Activated CD4-positive, alpha-beta T cell treated with anti-CD3 and anti-CD28 coated beads, Interleukin-2, amount 50 U/mL, for 48 hours (primary cell): ENCODE measurements at regions not wholly inside any gene's neighbourhood (a gene's known extent, or its start where the extent isn't known, plus 50 kb on each side); places are given as distances from the start of the nearest gene placed in this dataset.
"Not testable (repeated sequence)": the region's sequence is repeated elsewhere in the genome, so short reads cannot be mapped to it uniquely, and the experiment has no call there.

Source experiments
- DNase-seq, 2 experiments: peaks; one replicate each; pipeline ENCODE4 v3.0.0-alpha.2; 2020

DNA sequence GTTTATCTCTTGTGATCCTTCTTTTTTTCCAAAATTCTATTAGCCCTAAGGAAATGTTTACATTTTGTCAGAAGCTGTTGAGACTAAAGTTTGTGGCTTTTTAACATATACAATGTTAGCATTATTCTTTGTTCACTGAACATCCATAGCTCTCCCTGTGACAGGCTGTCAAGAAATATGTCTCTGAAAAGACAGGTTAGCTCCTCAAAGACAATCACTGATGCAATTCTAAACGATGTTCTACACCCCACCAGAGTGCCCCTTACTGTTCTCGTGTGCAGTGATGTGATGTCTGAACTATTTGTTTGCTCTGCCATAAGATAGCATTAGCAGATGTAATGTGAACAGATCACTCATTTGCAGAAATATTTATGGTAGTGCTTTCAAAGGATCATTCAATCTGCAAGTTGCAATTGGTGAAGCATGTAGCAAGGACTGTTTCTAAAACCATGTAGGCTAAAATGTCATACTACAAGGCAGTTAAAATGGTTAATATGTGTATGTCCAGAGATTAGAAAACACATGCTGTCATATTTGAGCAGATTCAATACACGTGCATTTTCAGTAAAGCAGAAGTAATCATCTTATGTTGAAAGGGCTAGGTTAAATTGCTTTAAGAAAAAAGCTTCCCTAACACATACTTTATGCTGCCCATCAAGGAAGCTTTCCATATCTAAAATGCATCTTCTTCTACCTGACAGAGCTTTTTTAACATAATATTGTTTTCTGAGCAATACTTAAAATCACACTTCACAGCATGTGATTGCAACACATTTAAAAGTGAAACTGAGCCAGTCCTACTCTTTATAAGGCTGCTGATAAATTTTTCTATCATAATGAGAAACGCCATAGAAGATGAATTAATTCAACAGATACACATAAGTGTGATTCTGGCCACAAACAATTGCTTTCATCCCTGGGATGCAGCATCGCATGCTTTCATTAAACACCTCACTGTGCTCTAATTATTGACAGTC lies 285.7 kb upstream of the UBE2E3 start:
- DNase-seq: no peak

DNA sequence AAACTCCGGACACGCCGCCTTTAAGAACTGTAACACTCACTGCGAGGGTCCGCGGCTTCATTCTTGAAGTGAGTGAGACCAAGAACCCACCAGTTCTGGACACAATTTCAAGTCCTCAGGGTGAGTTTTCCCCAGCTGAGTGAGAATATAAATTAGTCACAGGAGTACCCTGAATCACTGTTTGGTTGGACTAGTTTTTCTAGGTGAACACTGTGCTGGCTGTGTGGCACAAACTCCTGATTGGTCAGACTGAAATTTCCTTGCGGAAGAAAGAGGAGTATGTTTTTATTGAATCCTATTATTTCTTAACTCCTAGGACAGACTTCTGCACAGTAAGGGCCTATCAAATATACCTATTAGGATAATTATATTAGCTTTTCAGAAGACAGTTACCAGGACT lies 288.1 kb upstream of the UBE2E3 start:
- no peak for DNase-seq

DNA sequence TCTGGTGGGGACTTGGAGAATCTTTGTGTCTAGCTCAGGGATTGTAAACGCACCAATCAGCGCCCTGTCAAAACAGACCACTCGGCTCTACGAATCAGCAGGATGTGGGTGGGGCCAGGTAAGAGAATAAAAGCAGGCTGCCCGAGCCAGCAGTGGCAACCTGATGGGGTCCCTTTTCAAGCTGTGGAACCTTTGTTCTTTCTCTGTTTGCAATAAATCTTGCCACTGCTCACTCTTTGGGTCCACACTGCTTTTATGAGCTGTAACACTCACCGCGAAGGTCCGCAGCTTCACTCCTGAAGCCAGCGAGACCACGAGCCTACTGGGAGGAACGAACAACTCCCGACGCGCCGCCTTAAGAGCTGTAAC lies 288.6 kb upstream of the UBE2E3 start:
- not testable (repeated sequence) for DNase-seq

DNA sequence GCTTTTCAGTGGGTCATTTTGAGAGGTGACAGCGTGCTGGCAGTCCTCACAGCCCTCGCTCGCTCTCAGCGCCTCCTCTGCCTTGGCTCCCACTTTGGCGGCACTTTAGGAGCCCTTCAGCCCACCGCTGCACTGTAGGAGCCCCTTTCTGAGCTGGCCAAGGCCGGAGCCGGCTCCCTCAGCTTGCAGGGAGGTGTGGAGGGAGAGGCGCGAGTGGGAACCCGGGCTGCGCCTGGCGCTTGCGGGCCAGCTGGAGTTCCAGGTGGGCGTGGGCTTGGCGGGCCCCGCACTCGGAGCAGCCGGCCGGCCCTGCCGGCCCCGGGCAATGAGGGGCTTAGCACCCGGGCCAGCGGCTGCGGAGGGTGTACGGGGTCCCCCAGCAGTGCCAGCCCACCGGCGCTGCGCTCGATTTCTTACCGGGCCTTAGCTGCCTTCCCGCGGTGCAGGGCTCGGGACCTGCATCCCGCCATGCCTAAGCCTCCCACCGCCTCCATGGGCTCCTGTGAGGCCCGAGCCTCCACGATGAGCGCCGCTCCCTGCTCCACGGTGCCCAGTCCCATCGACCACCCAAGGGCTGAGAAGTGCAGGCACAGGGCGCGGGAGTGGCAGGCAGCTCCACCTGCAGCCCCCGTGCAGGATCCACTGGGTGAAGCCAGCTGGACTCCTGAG lies 289.1 kb upstream of the UBE2E3 start:
- not testable (repeated sequence) for DNase-seq

DNA sequence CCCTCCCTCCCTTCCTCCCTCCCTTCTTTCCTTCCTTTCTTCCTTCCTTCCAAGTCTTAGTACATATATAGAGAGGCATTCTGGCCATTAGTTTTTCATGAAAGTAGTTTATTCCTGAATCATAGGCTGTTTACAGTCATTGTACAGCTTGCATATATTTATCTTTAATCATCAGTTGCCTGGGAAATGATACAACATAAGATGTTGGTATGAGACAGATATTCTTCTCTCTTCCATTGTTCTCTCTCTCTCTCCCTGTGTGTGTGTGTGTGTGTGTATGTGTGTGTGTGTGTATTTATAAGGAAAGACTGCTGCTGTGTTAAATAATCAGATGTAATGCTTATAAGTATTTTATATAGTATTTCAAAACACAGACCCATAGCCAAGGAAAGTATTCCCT lies 289.8 kb upstream of the UBE2E3 start:
- DNase-seq: no peak

DNA sequence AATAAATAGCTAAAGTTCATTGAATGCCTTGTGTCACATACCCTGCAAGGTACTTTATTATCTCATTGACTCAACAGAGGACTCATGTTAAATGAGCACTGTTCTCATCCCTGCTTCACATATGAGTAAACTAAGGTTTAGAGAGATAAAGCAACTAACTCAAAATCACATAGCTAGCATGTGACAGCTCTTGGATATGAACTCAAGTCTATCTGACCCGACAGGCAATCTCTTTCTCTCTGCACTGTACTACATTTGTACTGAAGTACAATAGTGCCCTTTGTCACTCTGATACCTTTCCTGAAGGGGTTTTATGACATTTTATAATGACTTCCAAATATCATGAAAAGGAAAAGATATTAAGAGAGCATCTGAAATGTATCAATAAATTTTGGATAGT lies 297.5 kb upstream of the UBE2E3 start:
- DNase-seq: no peak

DNA sequence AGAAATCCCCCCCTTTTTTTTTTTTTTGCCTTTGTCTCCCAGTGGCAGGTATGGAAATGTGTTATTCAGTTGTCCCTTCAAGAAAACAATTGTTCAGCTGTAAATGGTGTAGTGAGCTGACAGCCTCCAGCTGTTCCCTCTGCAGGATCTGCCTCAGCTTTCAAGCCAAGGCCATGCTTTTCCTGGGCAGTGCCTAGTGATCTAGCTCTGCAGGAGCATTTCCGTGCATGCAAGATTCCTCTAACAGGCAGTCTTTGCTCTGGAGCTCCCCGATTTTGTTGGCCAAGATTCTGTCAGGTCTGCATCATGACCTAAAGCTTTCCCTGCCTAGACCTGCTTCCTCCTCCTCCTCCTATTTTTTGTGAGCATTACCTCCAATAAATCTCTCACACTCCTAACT lies 300.7 kb upstream of the UBE2E3 start:
- DNase-seq: no peak

DNA sequence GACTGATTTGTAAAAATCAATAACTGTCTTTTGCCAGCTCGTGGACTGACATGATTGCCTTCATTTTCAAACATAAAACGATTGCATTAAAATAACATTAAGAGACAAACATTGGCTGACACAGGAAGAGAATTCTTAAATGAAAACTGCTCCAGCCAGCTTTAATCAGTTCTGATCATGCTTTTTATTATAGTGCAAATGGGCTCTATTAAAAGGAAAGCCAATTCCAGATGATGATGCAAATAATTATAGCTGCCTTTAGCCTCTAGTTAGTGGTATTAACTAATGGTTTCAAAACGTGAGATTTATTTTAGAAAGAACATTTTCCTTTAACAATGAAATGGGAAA lies 301.8 kb upstream of the UBE2E3 start:
- DNase-seq: no peak

DNA sequence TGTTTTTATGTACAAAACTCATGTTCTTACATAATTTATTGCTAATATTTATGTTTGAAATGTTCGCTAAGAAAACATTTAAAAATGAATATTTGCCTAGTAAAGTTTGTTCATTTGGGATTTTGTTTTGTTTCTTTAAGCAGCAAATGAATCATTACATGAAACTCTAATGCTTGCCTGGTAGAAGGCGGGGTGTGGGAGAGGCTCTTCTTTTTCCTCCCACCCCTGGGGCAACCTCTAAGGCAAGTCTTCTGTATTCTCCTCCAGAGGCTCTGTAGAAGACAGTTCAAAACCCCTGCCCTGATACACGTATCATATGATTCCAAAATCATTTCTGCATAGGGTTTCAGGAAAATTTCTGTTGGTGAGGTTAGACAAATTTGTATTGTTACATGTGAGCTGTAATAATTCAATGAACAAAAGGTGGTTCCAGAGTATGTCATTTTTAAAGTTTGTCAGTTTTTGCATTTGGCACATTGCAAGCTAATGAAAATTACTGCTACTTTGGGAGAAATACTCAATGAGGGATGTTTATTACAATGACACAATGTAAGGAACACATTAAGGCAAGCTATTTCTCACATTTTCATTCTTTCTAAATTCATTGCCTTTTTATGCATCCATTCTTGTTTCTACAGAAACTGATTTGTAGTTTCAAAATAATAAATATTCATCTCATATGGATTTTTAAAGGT lies 302.3 kb upstream of the UBE2E3 start:
- DNase-seq: no peak

DNA sequence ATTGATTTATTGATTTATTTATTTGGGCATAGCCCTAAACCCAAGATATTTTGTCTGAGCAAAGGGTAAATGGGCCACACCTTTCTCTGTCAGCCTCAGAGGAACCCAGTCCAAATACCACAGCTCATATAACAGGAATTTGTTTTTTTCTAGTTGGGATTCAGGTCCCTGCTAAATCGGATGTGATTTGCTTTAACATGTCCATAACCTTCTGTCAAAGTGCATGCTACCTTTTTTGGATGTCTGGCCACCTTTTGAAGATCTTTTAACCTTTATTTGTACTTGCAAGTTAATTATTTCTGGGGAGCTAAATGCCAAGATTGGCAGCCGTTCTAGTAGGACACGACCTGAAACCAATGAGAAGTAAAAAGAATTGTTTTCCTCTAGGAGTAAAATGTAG lies 303.2 kb upstream of the UBE2E3 start:
- no peak for DNase-seq

DNA sequence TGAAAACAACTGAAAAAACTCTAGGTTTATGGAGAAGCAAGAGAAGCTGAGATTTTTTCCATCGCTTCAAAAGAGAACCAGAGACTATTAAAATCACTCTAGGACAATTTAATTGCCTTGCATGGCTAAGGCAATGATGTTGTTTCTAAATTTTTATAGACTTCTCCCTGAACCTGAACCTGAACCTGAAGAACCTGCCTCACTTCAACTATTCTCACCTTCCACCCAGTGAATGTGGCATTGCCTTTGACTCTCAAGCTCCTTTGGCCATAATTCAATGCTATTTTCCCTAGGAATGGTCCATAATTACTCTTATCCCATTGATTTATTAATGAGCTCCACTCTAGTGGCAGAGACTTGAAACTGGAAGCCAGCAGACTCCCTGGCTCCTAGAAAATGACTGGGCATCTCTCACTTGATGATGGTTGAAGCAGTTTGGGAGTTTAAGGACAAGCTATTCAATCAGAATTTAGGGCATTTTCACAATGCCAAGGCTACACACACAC lies 303.8 kb upstream of the UBE2E3 start:
- no peak for DNase-seq

DNA sequence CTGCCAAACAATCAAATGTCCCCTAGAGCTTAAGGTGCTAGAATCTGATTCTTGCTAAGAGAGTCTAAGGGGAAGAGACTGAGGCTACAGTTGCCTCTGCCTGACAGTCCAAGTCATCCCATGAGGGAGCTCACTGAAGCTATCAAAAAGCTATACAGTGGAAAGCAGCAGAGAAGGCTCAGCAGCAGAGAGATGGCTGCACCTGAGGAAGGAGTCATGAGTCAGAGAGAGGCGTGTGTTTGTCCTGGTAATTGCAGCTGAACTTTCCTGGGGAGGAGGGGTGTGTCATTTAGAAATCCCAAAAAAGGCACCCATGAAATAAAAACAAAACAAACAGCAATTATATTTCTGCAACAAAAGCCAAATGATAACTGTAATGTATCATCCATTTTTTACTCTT lies 305.2 kb upstream of the UBE2E3 start:
- DNase-seq: no peak

DNA sequence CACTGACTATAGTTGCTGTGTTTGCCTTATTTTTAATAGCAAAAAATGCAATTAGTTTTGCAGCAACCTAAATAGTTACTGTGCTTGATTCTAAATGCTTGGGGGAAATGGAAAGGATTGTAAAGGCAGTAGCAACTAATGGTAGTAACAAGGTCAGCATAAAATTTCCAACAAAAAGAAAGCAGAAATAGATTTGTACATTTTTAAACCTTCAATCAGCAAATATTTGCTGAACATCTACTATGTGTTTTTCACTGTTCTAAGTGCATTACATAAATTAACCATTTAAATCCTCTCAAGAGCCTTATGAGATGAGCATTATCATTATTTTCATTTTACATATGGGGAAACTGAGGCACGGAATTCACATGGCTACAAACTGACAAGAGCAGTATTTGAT lies 308.0 kb upstream of the UBE2E3 start:
- DNase-seq: no peak

DNA sequence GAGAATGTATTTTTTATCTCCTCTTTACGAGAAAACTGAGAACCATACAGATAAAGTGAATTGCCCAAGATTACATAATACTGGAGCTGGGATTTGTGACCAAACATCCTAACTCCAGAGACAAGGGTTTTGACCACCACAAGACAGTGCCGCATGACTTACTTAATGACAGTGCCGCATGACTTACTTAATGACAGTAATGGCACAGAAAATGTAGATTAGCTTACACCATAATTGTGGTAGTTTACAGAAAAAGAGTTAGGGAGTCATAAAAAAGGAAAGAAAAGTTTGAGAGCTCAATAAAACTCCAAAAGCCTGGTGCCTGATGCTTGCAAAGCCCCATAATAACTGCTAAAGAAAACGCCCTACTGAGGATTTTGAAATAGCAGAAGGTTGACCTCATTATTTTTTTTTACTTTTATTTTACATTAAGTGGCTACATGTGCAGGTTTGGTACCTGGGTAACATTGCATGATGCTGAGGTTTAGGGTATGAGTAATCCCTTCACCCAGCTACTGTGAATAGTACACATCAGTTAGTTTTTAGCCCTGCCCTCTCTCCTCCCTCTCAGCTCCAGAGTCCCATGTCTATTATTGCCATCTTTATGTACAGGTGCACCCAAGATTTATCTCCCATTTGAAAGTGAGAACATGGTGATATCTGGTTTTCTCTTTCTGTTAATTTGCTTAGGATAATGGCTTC lies 310.0 kb upstream of the UBE2E3 start:
- no peak for DNase-seq

DNA sequence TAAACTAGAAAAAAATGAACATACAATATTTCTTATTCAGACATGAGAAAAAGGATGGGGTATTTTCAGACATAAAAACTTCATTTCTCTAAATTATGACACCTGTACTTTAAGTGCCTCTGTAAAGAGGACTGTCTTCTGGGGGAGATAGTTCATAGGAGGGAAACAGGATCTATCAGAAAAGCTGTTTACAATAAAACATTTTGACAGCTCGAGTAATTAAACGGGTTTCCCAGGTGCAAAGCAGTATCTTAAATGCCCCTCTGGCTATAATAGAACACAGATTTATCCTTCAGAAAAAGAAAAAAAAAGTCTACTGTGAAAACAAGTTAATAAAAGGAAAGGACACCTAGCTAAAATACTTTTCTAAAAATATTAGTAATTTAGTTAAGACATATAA lies 311.4 kb upstream of the UBE2E3 start:
- DNase-seq: no peak

DNA sequence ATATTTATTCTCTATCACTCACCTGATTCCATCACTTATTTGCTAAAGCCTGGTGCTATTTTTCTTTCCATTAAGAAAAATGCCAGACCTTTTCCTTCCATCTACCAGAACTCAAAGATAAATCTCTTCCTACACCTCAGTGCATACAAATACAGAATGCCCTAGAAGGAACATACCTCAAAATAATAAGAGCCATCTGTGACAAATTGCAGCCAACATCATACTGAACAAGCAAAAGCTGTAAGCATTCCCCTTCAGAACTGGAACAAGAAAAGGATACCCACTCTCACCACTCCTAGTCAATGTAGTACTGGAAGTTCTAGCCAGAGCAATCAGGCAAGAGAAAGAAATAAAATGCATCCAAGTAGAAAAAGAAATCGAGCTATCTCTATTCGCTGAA lies 315.9 kb upstream of the UBE2E3 start:
- DNase-seq: no peak

DNA sequence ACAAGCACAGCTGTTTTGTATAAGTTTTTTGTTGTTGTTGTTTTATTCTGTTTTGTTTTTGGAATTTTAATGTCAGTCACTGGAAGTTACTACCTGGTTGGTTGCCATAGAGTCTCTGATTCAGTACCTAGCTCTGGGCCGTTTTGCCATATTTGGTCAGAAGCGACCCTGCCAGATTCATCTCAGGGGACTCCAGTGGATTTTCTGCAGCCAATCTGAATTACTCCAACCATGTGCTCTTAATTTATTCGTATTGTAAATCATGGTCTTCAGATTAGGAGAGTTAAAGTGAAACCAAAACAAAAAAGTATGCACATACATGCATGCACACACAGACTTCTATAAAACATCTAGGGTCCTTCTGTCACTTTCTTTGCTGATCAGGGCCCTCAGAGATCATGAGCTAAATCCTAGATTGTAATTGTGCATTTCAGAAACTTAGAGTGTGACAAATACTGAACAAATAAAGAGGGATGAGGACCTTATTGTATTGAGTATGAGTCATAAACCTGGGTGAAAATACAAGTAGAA lies 317.4 kb upstream of the UBE2E3 start:
- no peak for DNase-seq

DNA sequence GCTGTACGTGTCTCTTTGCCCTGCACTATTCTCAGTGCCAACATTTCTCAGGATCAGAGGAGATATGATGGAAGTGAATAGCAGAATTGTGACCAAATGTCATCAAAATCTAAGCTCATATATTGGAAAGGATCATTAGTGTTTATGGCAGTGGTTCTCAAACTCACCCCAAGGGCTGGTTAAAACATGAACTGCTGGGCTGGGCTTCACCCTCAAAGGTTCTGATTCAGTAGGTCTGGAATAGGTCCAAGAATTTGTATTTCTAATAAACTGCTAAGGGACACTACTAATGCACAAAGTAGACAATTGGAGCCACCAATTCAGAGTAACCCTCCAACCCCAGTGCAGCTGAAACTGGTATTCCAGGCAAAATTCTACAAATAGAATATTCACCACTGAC lies 317.9 kb upstream of the UBE2E3 start:
- no peak for DNase-seq

DNA sequence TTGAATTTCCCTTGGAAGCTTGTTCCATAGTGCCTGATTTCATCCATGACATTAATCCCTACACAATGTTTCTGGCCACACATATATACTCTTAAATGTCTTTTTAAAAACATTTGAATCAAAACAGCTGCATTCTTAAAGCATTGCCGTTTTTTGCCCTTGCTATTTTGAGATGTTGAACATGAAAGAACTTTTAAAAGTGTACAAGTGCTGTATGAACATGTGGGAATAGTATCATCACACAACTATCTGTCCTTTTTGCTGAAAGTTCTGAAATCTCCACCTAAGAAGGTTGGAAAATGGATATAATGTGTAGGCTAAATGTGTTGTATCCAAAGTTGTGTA lies 318.7 kb upstream of the UBE2E3 start:
- DNase-seq: no peak

DNA sequence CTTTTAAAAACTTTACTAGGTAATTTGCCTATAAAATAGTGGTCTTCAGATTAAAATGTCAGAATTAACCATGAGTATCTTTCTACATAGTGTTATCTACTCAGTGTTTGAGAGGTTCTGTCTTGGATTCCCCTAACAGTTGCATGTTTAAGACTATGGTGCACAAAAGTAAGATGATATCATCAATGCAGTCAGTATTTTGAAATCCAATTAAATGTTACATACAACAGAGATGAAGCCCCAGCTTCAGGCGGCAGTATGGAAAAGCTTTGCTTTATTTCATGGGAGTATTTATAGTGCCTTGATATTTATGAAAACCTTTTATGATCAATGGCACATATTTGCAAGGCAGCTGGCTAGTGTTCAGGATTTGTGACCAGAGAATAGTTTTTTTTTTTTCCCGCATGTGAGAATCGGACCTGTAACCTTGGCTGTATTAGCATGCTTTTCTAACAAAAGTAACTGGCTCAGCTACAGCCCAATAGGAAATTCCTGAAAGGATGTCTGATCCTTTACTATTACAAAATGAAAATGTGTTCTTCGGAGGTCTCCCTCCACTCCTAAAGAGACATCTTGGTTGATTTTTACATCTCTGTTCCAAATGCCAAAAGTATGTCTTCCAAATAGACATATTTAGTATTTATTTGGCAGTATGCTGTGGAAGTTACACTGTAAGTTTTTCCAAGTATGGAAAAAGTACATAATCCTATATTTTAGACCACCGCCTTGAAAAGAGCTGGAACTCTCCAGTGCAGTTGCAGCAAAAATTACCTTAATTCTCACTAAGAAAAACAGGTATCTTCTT lies 319.3 kb upstream of the UBE2E3 start:
- no peak for DNase-seq

DNA sequence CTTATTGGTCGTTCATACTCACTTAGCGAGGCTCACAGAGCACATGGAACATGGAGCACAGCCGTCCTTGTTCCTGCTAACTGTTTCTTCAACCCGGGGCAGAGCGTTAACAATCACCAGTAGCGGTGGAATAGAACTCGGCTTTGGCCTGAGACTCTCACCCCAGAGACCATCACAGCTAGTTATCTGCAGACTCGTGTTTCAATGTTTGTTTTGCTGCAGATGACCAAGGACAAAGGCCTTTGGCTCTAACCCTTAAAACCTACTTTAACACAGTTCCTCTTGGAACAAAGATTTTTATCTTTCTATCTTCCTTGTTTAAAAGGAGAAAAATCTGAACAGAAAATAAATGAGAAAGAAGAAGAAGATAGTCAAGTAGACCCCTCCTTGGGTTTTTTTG lies 320.2 kb upstream of the UBE2E3 start:
- no peak for DNase-seq

DNA sequence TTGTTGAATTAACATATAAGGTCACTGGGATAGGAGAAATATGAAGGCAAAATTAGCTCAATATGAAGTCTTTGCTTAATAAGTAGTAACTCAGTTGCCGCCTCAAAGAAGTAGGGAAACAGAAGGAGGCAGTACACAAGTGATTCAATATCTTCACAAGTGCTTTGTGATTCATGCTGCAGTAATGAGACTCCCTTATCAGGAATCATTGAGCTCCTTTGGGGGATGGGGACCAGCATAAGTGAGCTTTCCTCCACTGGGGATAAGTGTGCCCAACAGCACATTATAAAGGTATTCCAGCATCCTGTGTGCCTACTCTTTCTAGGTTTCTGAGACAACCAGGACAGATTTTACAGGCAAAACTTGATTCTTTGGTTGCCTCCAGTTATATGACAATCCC lies 323.4 kb upstream of the UBE2E3 start:
- no peak for DNase-seq
